Pons (tissue), 1 donor: ENCODE measurements at regions not wholly inside any gene's neighbourhood (a gene's known extent, or its start where the extent isn't known, plus 50 kb on each side); places are given as distances from the start of the nearest gene placed in this dataset.
"Not testable (repeated sequence)": the region's sequence is repeated elsewhere in the genome, so short reads cannot be mapped to it uniquely, and the experiment has no call there.

Experiments used
- DNase-seq: peaks from one replicate; pipeline ENCODE4 v3.0.0-alpha.2; 2016; ENCODE audit warnings: low spot score

- DNase-seq, result peak; percentile 66
Observed at GRCh38 chr3:193124861-193125260, 116.2 kb upstream of the PLAAT1 start.

- no peak for DNase-seq
Observed at GRCh38 chr3:193129607-193130006, 111.4 kb upstream of the PLAAT1 start.

- peak; percentile 6 for DNase-seq
Observed at GRCh38 chr3:193130576-193130975, 110.4 kb upstream of the PLAAT1 start.

- DNase-seq, result no peak
Observed at GRCh38 chr3:193132241-193132640, 108.8 kb upstream of the PLAAT1 start.

GRCh38 chr3:193132964-193133363 is 108.1 kb upstream of the PLAAT1 start:
- no peak for DNase-seq

- no peak for DNase-seq
Observed at GRCh38 chr3:193134856-193135255, 106.2 kb upstream of the PLAAT1 start.

GRCh38 chr3:193140381-193140780 is 100.6 kb upstream of the PLAAT1 start:
- no peak for DNase-seq

GRCh38 chr3:193145248-193145647 is 95.8 kb upstream of the PLAAT1 start:
- no peak for DNase-seq

GRCh38 chr3:193148688-193149473 is 92.1 kb upstream of the PLAAT1 start:
- DNase-seq, result no peak

GRCh38 chr3:193149998-193150397 is 91.0 kb upstream of the PLAAT1 start:
- DNase-seq, result no peak

GRCh38 chr3:193155044-193155781 is 85.8 kb upstream of the PLAAT1 start:
- DNase-seq, result not testable (repeated sequence)

- DNase-seq, result no peak
Observed at GRCh38 chr3:193157051-193157450, 84.0 kb upstream of the PLAAT1 start.

- DNase-seq, result no peak
Observed at GRCh38 chr3:193165431-193166120, 75.4 kb upstream of the PLAAT1 start.

GRCh38 chr3:193168931-193169330 is 72.1 kb upstream of the PLAAT1 start:
- DNase-seq, result no peak

GRCh38 chr3:193174140-193174539 is 66.9 kb upstream of the PLAAT1 start:
- no peak for DNase-seq

GRCh38 chr3:193179332-193180012 is 61.5 kb upstream of the PLAAT1 start:
- not testable (repeated sequence) for DNase-seq

- DNase-seq, result no peak
Observed at GRCh38 chr3:193187070-193187722, 53.8 kb upstream of the PLAAT1 start.

GRCh38 chr3:193190146-193190786 is 50.8 kb upstream of the PLAAT1 start:
- DNase-seq, result peak; percentile 52
